ENCODE measurements at regions not wholly inside any gene's neighbourhood (a gene's known extent, or its start where the extent isn't known, plus 50 kb on each side); places are given as distances from the start of the nearest gene placed in this dataset.

DNA sequence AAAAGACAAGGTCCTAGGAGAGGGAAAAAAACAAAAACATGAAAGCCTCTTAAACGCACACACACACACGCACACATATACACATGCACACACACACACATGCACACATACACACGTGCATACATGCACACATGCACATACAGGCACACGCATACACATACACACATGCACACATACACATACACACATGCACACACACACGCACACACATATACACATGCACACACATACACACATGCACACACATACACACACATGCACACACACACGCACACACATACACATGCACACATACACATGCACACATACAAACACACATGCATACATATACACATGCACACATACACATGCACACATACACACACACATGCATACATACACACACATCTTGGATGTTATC, 78.1 kb upstream of the PPP2R5C start (continued):
- TF ChIP-seq KDM2B (CRISPR knock-in tag; IDR thresholded peaks at IDR 0.05) = no peak
- TF ChIP-seq KDM1A (IDR thresholded peaks at IDR 0.05) = peak in 1 of 2 experiments; percentile 99; a peak in 2 of 4 replicates
- TF ChIP-seq RFX5 (IDR thresholded peaks at IDR 0.05; ENCODE audit: low read depth, low read length) = no peak
- no peak for TF ChIP-seq ZSCAN32 (CRISPR knock-in tag; IDR thresholded peaks at IDR 0.05)
- TF ChIP-seq TEAD1 (CRISPR knock-in tag; IDR thresholded peaks at IDR 0.05) = no peak
- TF ChIP-seq HDAC2 (IDR thresholded peaks at IDR 0.05) = 0 out of 2 replicates have a peak, but pooled peaks have one; percentile 48
- TF ChIP-seq, protein P1, sequence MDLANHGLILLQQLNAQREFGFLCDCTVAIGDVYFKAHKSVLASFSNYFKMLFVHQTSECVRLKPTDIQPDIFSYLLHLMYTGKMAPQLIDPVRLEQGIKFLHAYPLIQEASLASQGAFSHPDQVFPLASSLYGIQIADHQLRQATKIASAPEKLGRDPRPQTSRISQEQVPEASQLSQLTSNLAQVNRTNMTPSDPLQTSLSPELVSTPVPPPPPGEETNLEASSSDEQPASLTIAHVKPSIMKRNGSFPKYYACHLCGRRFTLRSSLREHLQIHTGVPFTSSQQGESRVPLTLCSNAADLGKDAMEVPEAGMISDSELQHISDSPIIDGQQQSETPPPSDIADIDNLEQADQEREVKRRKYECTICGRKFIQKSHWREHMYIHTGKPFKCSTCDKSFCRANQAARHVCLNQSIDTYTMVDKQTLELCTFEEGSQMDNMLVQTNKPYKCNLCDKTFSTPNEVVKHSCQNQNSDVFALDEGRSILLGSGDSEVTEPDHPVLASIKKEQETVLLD (IDR thresholded peaks at IDR 0.05) = peak; percentile 82
- TF ChIP-seq, protein P2, sequence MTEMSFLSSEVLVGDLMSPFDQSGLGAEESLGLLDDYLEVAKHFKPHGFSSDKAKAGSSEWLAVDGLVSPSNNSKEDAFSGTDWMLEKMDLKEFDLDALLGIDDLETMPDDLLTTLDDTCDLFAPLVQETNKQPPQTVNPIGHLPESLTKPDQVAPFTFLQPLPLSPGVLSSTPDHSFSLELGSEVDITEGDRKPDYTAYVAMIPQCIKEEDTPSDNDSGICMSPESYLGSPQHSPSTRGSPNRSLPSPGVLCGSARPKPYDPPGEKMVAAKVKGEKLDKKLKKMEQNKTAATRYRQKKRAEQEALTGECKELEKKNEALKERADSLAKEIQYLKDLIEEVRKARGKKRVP (CRISPR knock-in tag; IDR thresholded peaks at IDR 0.05) = no peak
- 0 out of 2 replicates have a peak, but pooled peaks have one; percentile 43 for TF ChIP-seq DPF2 (IDR thresholded peaks at IDR 0.05)
- TF ChIP-seq SAFB2 (IDR thresholded peaks at IDR 0.05; ENCODE audit: borderline replicate concordance, low read depth, low read length, severe bottlenecking) = no peak
- no peak for TF ChIP-seq RFX7 (CRISPR knock-in tag; IDR thresholded peaks at IDR 0.05)
- TF ChIP-seq SNIP1 (IDR thresholded peaks at IDR 0.05; ENCODE audit: low read depth) = no peak
- TF ChIP-seq RCOR1 (IDR thresholded peaks at IDR 0.05; ENCODE audit: borderline replicate concordance in 1 of 2, low read depth in 2 of 2, low read length in 2 of 2) = no peak
- TF ChIP-seq, protein P3, sequence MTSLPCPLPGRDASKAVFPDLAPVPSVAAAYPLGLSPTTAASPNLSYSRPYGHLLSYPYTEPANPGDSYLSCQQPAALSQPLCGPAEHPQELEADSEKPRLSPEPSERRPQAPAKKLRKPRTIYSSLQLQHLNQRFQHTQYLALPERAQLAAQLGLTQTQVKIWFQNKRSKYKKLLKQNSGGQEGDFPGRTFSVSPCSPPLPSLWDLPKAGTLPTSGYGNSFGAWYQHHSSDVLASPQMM (CRISPR knock-in tag; IDR thresholded peaks at IDR 0.05) = no peak
- no peak for TF ChIP-seq TAF7 (tag; IDR thresholded peaks at IDR 0.05)
- TF ChIP-seq, protein P4, sequence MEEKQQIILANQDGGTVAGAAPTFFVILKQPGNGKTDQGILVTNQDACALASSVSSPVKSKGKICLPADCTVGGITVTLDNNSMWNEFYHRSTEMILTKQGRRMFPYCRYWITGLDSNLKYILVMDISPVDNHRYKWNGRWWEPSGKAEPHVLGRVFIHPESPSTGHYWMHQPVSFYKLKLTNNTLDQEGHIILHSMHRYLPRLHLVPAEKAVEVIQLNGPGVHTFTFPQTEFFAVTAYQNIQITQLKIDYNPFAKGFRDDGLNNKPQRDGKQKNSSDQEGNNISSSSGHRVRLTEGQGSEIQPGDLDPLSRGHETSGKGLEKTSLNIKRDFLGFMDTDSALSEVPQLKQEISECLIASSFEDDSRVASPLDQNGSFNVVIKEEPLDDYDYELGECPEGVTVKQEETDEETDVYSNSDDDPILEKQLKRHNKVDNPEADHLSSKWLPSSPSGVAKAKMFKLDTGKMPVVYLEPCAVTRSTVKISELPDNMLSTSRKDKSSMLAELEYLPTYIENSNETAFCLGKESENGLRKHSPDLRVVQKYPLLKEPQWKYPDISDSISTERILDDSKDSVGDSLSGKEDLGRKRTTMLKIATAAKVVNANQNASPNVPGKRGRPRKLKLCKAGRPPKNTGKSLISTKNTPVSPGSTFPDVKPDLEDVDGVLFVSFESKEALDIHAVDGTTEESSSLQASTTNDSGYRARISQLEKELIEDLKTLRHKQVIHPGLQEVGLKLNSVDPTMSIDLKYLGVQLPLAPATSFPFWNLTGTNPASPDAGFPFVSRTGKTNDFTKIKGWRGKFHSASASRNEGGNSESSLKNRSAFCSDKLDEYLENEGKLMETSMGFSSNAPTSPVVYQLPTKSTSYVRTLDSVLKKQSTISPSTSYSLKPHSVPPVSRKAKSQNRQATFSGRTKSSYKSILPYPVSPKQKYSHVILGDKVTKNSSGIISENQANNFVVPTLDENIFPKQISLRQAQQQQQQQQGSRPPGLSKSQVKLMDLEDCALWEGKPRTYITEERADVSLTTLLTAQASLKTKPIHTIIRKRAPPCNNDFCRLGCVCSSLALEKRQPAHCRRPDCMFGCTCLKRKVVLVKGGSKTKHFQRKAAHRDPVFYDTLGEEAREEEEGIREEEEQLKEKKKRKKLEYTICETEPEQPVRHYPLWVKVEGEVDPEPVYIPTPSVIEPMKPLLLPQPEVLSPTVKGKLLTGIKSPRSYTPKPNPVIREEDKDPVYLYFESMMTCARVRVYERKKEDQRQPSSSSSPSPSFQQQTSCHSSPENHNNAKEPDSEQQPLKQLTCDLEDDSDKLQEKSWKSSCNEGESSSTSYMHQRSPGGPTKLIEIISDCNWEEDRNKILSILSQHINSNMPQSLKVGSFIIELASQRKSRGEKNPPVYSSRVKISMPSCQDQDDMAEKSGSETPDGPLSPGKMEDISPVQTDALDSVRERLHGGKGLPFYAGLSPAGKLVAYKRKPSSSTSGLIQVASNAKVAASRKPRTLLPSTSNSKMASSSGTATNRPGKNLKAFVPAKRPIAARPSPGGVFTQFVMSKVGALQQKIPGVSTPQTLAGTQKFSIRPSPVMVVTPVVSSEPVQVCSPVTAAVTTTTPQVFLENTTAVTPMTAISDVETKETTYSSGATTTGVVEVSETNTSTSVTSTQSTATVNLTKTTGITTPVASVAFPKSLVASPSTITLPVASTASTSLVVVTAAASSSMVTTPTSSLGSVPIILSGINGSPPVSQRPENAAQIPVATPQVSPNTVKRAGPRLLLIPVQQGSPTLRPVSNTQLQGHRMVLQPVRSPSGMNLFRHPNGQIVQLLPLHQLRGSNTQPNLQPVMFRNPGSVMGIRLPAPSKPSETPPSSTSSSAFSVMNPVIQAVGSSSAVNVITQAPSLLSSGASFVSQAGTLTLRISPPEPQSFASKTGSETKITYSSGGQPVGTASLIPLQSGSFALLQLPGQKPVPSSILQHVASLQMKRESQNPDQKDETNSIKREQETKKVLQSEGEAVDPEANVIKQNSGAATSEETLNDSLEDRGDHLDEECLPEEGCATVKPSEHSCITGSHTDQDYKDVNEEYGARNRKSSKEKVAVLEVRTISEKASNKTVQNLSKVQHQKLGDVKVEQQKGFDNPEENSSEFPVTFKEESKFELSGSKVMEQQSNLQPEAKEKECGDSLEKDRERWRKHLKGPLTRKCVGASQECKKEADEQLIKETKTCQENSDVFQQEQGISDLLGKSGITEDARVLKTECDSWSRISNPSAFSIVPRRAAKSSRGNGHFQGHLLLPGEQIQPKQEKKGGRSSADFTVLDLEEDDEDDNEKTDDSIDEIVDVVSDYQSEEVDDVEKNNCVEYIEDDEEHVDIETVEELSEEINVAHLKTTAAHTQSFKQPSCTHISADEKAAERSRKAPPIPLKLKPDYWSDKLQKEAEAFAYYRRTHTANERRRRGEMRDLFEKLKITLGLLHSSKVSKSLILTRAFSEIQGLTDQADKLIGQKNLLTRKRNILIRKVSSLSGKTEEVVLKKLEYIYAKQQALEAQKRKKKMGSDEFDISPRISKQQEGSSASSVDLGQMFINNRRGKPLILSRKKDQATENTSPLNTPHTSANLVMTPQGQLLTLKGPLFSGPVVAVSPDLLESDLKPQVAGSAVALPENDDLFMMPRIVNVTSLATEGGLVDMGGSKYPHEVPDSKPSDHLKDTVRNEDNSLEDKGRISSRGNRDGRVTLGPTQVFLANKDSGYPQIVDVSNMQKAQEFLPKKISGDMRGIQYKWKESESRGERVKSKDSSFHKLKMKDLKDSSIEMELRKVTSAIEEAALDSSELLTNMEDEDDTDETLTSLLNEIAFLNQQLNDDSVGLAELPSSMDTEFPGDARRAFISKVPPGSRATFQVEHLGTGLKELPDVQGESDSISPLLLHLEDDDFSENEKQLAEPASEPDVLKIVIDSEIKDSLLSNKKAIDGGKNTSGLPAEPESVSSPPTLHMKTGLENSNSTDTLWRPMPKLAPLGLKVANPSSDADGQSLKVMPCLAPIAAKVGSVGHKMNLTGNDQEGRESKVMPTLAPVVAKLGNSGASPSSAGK (IDR thresholded peaks at IDR 0.05) = no peak

All from K562 (cell line).